HG03575 (cell line): ENCODE measurements at regions not wholly inside any gene's neighbourhood (a gene's known extent, or its start where the extent isn't known, plus 50 kb on each side); places are given as distances from the start of the nearest gene placed in this dataset.

ENCODE experiments used
- ATAC-seq: cut with Tn5 transposase; IDR thresholded peaks from one replicate; pipeline ENCODE4 v1.9.1; 2021; ENCODE audit not compliant: unreplicated experiment, insufficient number of reproducible peaks, low FRiP score; ENCODE audit errors: extremely low read depth

- ATAC-seq: no peak
Measured at GRCh38 chr5:167814040-167814439, 477.4 kb upstream of the WWC1 start.

GRCh38 chr5:167814828-167815227, 476.6 kb upstream of the WWC1 start:
- no peak for ATAC-seq

DNA sequence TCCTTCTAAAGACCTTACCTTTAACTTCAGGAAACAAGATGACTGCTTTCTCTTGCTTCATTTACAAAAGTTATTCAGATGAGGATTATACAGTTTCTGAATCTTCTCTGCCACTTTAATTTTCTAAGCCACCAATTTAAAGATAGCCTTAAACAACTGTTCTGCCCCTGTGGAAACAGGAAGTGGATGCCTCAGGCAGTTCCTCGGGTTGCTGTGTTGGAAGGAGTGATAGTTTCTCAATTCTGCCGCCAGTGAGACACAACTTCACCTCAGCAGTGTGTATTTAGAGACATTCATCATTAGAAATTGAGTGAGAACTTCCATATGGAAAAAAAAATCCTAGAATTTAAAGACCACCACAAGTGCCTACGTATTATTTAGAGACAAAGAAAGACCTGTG, 475.1 kb upstream of the WWC1 start:
- no peak for ATAC-seq

DNA sequence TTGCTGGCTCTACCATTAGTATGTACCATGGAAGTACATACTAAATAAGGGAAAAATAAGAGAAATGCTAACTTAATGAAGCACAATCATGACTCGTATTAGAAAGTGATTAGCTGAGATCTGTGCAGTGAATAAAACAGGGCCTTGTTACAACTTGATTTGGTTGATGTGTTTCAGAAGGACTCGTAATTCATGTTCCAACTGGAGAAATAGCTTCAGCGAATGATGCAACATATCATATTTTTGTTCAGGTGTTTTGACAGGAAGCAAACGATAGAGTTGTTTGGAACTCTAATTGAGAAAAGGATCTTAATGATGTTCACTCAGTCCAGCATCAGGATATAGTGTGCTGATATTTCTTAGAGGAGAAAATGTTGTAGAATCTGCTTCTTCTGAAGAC, 474.6 kb upstream of the WWC1 start:
- no peak for ATAC-seq

GRCh38 chr5:167819406-167819805, 472.0 kb upstream of the WWC1 start:
- peak; percentile 93 for ATAC-seq

- no peak for ATAC-seq
Measured at GRCh38 chr5:167820101-167820990, 471.1 kb upstream of the WWC1 start.

GRCh38 chr5:167821151-167821550, 470.3 kb upstream of the WWC1 start:
- no peak for ATAC-seq

DNA sequence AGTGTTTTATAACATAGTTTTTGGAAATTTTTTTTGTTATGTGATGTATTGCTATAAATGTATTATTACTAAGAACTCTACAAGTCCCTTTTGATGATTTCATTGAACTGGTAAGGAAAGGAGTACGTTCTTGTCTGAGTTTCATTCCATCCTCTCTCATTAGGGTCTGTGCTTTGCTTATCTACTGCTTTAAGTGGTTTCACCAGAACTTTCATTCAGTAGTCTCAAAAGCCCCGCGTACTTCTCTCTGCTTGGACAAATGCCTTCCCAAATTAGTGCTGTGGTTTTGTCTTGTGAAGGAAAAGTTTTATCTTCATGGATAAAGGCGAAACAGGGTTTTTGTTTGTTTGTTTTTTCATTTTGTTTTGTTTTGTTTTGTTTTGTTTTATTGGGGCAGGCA, 469.8 kb upstream of the WWC1 start:
- no peak for ATAC-seq

- ATAC-seq: no peak
Measured at GRCh38 chr5:167822241-167822640, 469.2 kb upstream of the WWC1 start.

DNA sequence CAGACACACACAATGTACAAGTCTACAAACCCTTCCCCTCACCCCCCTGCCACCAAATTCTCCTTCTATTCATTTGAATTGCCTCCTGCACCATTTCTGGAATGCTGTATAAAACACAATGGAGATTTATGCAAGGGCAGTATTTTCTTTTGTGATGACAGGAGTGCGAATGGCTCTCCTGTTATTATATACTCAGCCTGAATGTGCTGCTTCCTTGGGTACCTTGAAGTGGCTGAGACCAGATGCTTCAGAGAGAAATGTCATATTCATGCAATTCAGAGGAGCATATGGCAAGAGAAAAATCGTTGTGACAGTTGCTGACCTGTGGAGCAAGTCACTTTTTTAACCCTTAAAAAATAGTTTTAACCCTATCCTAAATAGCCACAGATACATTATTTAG, 468.0 kb upstream of the WWC1 start:
- no peak for ATAC-seq

DNA sequence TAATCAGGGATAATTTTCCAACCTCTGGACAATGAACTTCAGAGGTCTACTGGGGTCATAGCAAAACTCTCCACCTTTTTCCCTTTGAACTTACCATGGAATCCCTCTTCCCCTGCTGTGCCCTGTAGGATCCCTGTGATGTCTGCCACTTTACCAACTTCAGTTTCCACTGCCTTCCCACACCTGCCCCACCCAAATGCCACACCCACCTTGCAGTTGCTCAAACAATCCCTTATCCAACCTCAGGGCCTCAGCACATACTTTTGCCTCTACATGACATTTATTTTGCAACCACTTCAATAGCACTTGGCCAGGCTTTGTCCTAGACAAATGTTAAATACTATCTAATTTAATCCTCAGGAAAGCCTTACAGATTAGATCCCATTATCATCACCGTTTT, 463.7 kb upstream of the WWC1 start:
- ATAC-seq: no peak

- ATAC-seq: no peak
Measured at GRCh38 chr5:167831754-167832504, 459.5 kb upstream of the WWC1 start.

DNA sequence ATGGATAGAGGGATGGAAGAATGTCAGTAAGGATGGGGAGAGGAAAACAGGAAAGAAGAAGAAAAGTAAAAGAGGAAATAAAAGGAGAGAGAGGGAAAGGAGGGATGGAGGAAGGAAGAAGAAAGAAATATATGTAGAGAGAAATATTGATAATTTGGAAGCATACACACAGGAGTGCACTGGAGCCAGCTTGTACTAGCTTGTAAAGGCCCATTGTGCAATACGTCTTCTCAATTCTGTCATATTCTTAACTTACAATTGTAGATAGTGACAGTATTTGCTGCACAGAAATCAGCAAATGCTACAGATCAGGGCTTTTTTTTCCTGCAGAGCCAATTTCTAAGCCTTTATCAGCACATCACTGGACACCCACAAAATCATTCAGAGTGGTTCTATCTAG, 458.8 kb upstream of the WWC1 start:
- no peak for ATAC-seq

- ATAC-seq: no peak
Measured at GRCh38 chr5:167833456-167833855, 458.0 kb upstream of the WWC1 start.

- no peak for ATAC-seq
Measured at GRCh38 chr5:167835146-167835545, 456.3 kb upstream of the WWC1 start.

DNA sequence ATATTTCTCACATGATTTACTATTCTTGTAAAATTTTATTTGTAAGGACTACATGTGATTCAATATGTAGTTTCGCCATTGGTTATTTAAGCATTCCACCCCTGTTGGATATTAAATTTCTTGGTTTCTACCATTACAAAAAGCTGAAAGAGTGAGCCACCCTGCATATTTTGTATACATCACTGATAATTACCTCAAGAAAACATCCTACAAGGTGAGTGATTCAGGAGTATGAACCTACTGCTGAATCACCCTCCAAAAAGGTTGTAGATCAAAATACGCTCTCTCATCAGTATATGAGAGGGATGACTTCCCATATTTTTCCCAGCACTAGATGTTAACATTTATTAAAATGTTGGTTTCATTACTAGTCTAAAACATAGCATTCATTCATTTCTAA, 454.3 kb upstream of the WWC1 start:
- ATAC-seq: no peak

DNA sequence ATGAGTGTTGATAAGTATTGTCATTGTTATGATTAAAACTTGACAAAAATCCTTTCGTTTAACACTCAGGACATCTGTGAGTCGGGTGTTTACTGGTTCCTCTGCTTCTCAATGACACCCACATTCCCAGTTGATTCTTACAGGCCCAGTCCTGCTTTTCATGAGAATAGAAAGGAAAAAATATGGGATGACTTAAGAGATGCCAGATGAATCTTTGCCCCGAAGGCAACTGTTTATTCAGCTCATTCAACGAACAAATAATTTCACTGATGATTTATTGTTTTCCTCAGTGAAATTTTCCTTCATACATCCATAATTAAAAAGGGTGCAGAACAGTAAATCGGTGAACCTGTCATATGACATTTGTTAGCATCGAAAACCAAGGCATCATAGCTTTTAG, 452.4 kb upstream of the WWC1 start:
- no peak for ATAC-seq

DNA sequence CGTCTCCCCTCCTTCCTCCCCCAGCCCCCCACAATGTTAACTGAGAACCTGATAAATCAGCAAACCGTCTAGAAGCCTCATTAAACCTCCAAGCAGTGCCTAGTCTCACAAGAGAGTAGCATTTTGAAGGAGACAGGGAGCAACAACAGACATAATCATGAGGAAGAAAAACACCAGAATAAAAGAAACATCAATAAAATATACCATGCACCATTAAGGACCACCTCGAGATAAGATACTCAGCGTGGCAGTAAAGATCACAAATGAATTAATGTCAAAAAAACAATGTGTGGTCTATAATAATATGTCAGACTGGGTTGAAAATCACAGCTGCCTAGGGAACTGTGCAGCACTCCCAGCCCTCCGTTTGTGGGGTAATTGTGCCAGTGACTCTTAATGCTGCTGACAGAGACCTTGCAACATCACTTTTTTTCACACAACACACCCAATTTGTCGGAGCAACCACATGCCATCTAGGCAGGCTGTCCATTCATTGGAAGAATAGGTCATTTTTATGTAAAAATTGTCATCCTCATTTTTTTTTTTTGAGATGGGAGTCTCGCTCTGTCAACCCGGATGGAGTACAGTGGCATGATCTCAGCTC, 450.8 kb upstream of the WWC1 start:
- no peak for ATAC-seq

GRCh38 chr5:167843881-167844572, 447.4 kb upstream of the WWC1 start:
- no peak for ATAC-seq
